ENCODE measurements at regions not wholly inside any gene's neighbourhood (a gene's known extent, or its start where the extent isn't known, plus 50 kb on each side); places are given as distances from the start of the nearest gene placed in this dataset.
A peak's percentile ranks its signal among the peaks of the same experiment; 100 is the strongest.

GRCh38 chr20:57914205-57914604 is 204.4 kb upstream of the PMEPA1 start:
- TF ChIP-seq POLR2A (IDR thresholded peaks at IDR 0.05) (no peak), CTCF (IDR thresholded peaks at IDR 0.05 in 8 of 11, conservative IDR thresholded peaks at IDR 0.05 in 3 of 11) (no peak), POLR2AphosphoS5 (IDR thresholded peaks at IDR 0.05) (no peak)
- 63 to 89% (median 78%) methylated on average over 4 of the region's 4 CpGs for WGBS, 5 donors
- H3K9me3 ChIP-seq: no peaks in the 10 kb centered on the region
- no peak overlapping the region for H3K4me3 ChIP-seq
- intact Hi-C loops (cut with DNase I; ENCODE audit: low total_unique reads): no loop called here
- peaks cover 0 to 17% (median 7%) of the 10 kb centered on the region in 6 donors for H3K4me1 ChIP-seq
- no peaks in the 10 kb centered on the region for H3K36me3 ChIP-seq
- DNase-seq: no peak
- H3K27ac ChIP-seq: no peak overlapping the region
- peaks cover 0 to 9% (median 0%) of the 10 kb centered on the region in 7 donors for H3K27me3 ChIP-seq (replicated peaks in 1 of 7)

DNA sequence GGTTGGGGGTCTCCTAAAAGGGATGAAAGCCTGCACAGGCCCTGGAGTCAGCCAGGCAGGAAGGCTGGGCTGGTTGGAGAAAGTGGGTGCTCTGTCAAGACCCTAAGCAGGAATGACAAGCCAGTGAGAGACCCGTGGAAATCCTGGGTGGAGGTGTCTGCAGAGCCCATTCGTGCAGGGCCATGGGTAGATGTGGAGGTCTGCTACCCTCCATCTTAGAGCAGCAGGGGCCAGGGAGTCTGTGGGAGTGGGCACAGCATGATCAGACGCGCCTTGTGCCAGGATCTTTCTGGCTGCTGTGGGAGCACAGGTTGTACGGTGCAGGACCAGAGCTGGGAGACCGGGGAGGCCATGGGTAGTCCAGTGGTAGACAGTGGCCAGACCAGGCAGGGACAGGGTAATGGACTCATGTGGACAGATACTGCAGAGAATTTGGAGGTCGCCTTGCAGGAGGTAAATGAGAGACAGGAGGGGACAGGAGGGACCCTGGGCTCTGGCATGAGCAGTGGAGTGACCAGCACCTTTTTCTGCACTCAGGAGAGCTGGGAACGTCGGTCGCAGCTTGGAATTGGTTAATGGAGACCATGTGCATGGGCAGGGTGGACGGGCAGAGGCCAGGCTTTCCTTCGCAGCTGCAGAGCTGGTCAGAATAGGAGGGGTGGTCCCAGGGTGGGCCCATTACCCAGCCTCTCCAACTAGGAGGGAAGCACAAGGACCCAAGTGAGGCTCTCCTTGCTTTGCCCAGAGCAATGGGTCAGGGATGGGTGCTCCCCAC is 203.5 kb upstream of the PMEPA1 start:
- Histone ChIP-seq H3K4me3 (no peak overlapping the region), H3K9me3 (no peaks in the 10 kb centered on the region), H3K27me3 (replicated peaks in 1 of 7) (peaks cover 0 to 8% (median 0%) of the 10 kb centered on the region in 7 donors), H3K36me3 (no peaks in the 10 kb centered on the region), H3K4me1 (peaks cover 0 to 17% (median 7%) of the 10 kb centered on the region in 6 donors), H3K27ac (peak overlapping the region in 2 of 8 donors; percentile 40 to 59)
- DNase-seq: no peak
- 83 to 93% (median 90%) methylated on average over 11 to 12 of the region's 12 CpGs for WGBS, 5 donors
- intact Hi-C loops (cut with DNase I; ENCODE audit: low total_unique reads): no loop called here
- TF ChIP-seq CTCF (IDR thresholded peaks at IDR 0.05 in 8 of 11, conservative IDR thresholded peaks at IDR 0.05 in 3 of 11) (no peak), POLR2A (IDR thresholded peaks at IDR 0.05) (no peak), POLR2AphosphoS5 (IDR thresholded peaks at IDR 0.05) (no peak)

GRCh38 chr20:57912227-57912582 is 202.4 kb upstream of the PMEPA1 start:
- Histone ChIP-seq H3K4me1 (peaks cover 0 to 17% (median 7%) of the 10 kb centered on the region in 6 donors), H3K9me3 (no peaks in the 10 kb centered on the region), H3K27ac (peak overlapping the region in 5 of 8 donors; percentile 10 to 59 (median 29)), H3K4me3 (no peak overlapping the region), H3K27me3 (replicated peaks in 1 of 7) (peaks cover 0 to 18% (median 0%) of the 10 kb centered on the region in 7 donors), H3K36me3 (no peaks in the 10 kb centered on the region)
- TF ChIP-seq POLR2AphosphoS5 (IDR thresholded peaks at IDR 0.05): peak in 1 of 3 donors; percentile 47
- TF ChIP-seq POLR2A (IDR thresholded peaks at IDR 0.05): no peak
- no peak for TF ChIP-seq CTCF (IDR thresholded peaks at IDR 0.05 in 8 of 11, conservative IDR thresholded peaks at IDR 0.05 in 3 of 11)
- DNase-seq: no peak
- intact Hi-C loops (cut with DNase I; ENCODE audit: low total_unique reads): no loop called here
- WGBS, 5 donors: 24 to 59% (median 53%) methylated on average over 6 of the region's 6 CpGs

DNA sequence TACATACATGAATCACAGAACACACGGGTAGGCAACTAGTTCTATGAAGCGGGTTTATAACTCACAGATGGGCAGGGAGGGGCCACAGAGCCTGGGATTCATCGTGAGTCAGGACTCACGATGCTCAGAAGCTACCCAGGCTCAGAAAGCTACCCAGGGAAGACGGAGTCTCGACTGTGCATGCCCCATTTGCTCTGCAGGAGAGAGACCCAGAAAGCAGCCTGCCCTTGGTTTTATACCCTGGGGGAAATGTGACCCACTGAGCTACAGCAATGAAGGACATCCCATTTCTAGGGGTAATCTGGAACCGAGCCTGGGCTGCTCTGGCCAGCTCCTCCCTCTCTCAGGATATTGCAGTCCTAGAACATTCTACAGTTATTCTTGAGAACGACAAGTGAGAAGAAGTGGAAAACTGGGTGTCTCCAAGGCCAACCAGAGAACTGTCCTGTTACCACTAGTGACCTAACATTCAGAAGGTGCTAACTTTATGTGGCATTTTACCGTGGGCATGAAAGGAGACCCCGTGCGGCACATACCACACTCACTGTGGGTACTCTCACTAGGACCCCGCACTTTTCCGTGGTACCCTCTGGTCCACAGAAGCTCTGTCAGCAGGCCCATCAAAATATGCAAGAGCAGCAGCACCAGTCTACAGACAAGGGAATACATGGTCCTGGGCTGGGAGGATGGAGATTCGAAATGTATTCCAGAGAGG is 201.9 kb upstream of the PMEPA1 start:
- intact Hi-C loops (cut with DNase I; ENCODE audit: low total_unique reads): no loop called here
- H3K4me1 ChIP-seq: peaks cover 0 to 17% (median 7%) of the 10 kb centered on the region in 6 donors
- peaks cover 0 to 22% (median 0%) of the 10 kb centered on the region in 7 donors for H3K27me3 ChIP-seq (replicated peaks in 1 of 7)
- no peak overlapping the region for H3K27ac ChIP-seq
- no peaks in the 10 kb centered on the region for H3K36me3 ChIP-seq
- TF ChIP-seq POLR2AphosphoS5 (IDR thresholded peaks at IDR 0.05) (no peak), POLR2A (IDR thresholded peaks at IDR 0.05) (no peak), CTCF (IDR thresholded peaks at IDR 0.05 in 8 of 11, conservative IDR thresholded peaks at IDR 0.05 in 3 of 11) (no peak)
- DNase-seq: no peak
- no peak overlapping the region for H3K4me3 ChIP-seq
- H3K9me3 ChIP-seq: no peaks in the 10 kb centered on the region
- 81 to 91% (median 85%) methylated on average over 14 of the region's 14 CpGs for WGBS, 5 donors
